ENCODE measurements at regions not wholly inside any gene's neighbourhood (a gene's known extent, or its start where the extent isn't known, plus 50 kb on each side); places are given as distances from the start of the nearest gene placed in this dataset.

GRCh38 chr1:70856201-70856600 is 191.4 kb downstream of the PTGER3 start:
- TF ChIP-seq CTCF (IDR thresholded peaks at IDR 0.05; ENCODE audit: control extremely low read depth, extremely low read depth, low read depth, missing control alignments), result no peak
- CTCF ChIA-PET, result no interaction called here
- POLR2A ChIA-PET, result no interaction called here
- DNase-seq (ENCODE audit: extremely low spot score), result no peak

GRCh38 chr1:70863239-70863638 is 184.4 kb downstream of the PTGER3 start:
- CTCF ChIA-PET, result interaction anchor here (1.2 to 2.7 kb wide), 4 partner anchors 9 to 126 kb away, joined by 3 to 12 read pairs (median 4); no protein-coding TSS in a partner anchor
- TF ChIP-seq CTCF (IDR thresholded peaks at IDR 0.05; ENCODE audit: control extremely low read depth, extremely low read depth, low read depth, missing control alignments), result no peak
- POLR2A ChIA-PET, result no interaction called here
- no peak for DNase-seq (ENCODE audit: extremely low spot score)

DNA sequence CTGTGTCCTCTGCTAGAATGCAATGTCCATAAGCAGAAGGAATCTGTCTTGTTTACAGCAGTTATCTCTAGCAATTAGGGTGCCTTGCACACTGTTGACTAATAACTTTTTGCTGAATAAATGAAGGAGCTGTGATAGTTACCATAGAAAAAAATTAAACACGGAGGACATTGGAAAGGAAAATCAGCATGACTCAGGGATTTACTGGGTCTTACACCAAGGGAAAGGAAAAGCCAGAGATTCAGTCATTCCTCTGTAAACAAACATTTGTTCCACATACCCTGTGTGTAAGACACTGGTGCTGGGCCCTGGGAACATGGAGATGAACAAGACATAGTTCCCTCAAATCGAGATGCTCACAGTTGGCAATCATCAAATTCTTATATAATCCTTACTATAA is 183.3 kb downstream of the PTGER3 start:
- ChIA-PET CTCF (interaction anchor here (1.1 kb wide), 1 partner anchor 12 kb away, joined by 5 read pairs; no protein-coding TSS in a partner anchor), POLR2A (no interaction called here)
- DNase-seq (ENCODE audit: extremely low spot score), result no peak
- TF ChIP-seq CTCF (IDR thresholded peaks at IDR 0.05; ENCODE audit: control extremely low read depth, extremely low read depth, low read depth, missing control alignments), result no peak

GRCh38 chr1:70866542-70867264 is 180.9 kb downstream of the PTGER3 start:
- POLR2A ChIA-PET, result no interaction called here
- no peak for DNase-seq (ENCODE audit: extremely low spot score)
- CTCF ChIA-PET, result interaction anchor here (1.2 kb wide), 1 partner anchor 15 kb away, joined by 3 read pairs; no protein-coding TSS in a partner anchor
- no peak for TF ChIP-seq CTCF (IDR thresholded peaks at IDR 0.05; ENCODE audit: control extremely low read depth, extremely low read depth, low read depth, missing control alignments)

- TF ChIP-seq CTCF (IDR thresholded peaks at IDR 0.05; ENCODE audit: control extremely low read depth, extremely low read depth, low read depth, missing control alignments), result no peak
- ChIA-PET POLR2A (no interaction called here), CTCF (interaction anchor here (1.9 kb wide), 1 partner anchor 9 kb away, joined by 12 read pairs; no protein-coding TSS in a partner anchor)
- no peak for DNase-seq (ENCODE audit: extremely low spot score)
Measured at GRCh38 chr1:70871790-70872189, 175.8 kb downstream of the PTGER3 start.

- CTCF ChIA-PET, result no interaction called here
- POLR2A ChIA-PET, result no interaction called here
Measured at GRCh38 chr1:70874063-70874462, 173.6 kb downstream of the PTGER3 start.

More at GRCh38 chr1:70874063-70874462, 173.6 kb downstream of the PTGER3 start:
- TF ChIP-seq CTCF (IDR thresholded peaks at IDR 0.05; ENCODE audit: control extremely low read depth, extremely low read depth, low read depth, missing control alignments), result no peak
- no peak for DNase-seq (ENCODE audit: extremely low spot score)
